IPS-20b (cell line): ENCODE measurements at regions not wholly inside any gene's neighbourhood (a gene's known extent, or its start where the extent isn't known, plus 50 kb on each side); places are given as distances from the start of the nearest gene placed in this dataset.

Source experiments
- H3K27ac ChIP-seq: one replicate; pipeline ENCODE4 v1.5.1; 2013; ENCODE audit warnings: low read length
- H3K27me3 ChIP-seq: 2 replicates; pipeline ENCODE4 v1.6.1; 2013; ENCODE audit warnings: mild to moderate bottlenecking, low read length, inconsistent platforms; ENCODE audit not compliant: insufficient read depth
- H3K36me3 ChIP-seq: 2 replicates; pipeline ENCODE4 v1.6.1; 2013; ENCODE audit warnings: low read depth, mild to moderate bottlenecking, inconsistent platforms, low read length, moderate library complexity; ENCODE audit not compliant: insufficient read depth
- H3K4me1 ChIP-seq: 2 replicates; pipeline ENCODE4 v1.6.1; 2013; ENCODE audit warnings: mild to moderate bottlenecking, control low read depth, inconsistent platforms, low read length, moderate library complexity; ENCODE audit not compliant: insufficient read depth
- H3K4me3 ChIP-seq: 2 replicates; pipeline ENCODE4 v1.5.1; 2013; ENCODE audit warnings: mild to moderate bottlenecking, low read length, inconsistent platforms
- H3K9ac ChIP-seq: 2 replicates; pipeline ENCODE4 v1.6.1; 2013; ENCODE audit warnings: low read depth, mild to moderate bottlenecking, inconsistent platforms, low read length, moderate library complexity
- H3K9me3 ChIP-seq: 2 replicates; pipeline ENCODE4 v1.6.1; 2013; ENCODE audit warnings: mild to moderate bottlenecking, low read depth, low read length, inconsistent platforms; ENCODE audit not compliant: insufficient read depth

- Histone ChIP-seq H3K4me1 (peaks cover 4% of the 10 kb centered on the region; the same call in 1 of the 2 replicates), H3K27ac (no peak overlapping the region), H3K9me3 (no peaks in the 10 kb centered on the region), H3K36me3 (no peaks in the 10 kb centered on the region), H3K9ac (no peak overlapping the region), H3K4me3 (no peak overlapping the region), H3K27me3 (no peaks in the 10 kb centered on the region)
Measured at GRCh38 chr3:107443461-107443860, 66.2 kb downstream of the CCDC54 start.

- no peak overlapping the region for H3K4me3 ChIP-seq
- no peak overlapping the region for H3K27ac ChIP-seq
- H3K9ac ChIP-seq: no peak overlapping the region
- no peaks in the 10 kb centered on the region for H3K4me1 ChIP-seq
- H3K9me3 ChIP-seq: no peaks in the 10 kb centered on the region
- H3K36me3 ChIP-seq: no peaks in the 10 kb centered on the region
- no peaks in the 10 kb centered on the region for H3K27me3 ChIP-seq
Measured at GRCh38 chr3:107446706-107447105, 69.5 kb downstream of the CCDC54 start.

- H3K4me1 ChIP-seq: no peaks in the 10 kb centered on the region
- H3K9me3 ChIP-seq: no peaks in the 10 kb centered on the region
- no peaks in the 10 kb centered on the region for H3K27me3 ChIP-seq
- no peak overlapping the region for H3K27ac ChIP-seq
- no peaks in the 10 kb centered on the region for H3K36me3 ChIP-seq
- H3K4me3 ChIP-seq: no peak overlapping the region
- H3K9ac ChIP-seq: no peak overlapping the region
Measured at GRCh38 chr3:107450254-107450893, 72.4 kb upstream of the BBX start.

GRCh38 chr3:107452436-107452835 lies 70.3 kb upstream of the BBX start:
- no peak overlapping the region for H3K27ac ChIP-seq
- H3K4me3 ChIP-seq: no peak overlapping the region
- no peaks in the 10 kb centered on the region for H3K36me3 ChIP-seq

GRCh38 chr3:107453504-107453903 lies 69.3 kb upstream of the BBX start:
- no peaks in the 10 kb centered on the region for H3K4me1 ChIP-seq
- H3K27me3 ChIP-seq: no peaks in the 10 kb centered on the region
- H3K27ac ChIP-seq: no peak overlapping the region
- H3K9ac ChIP-seq: no peak overlapping the region
- no peaks in the 10 kb centered on the region for H3K36me3 ChIP-seq
- no peak overlapping the region for H3K4me3 ChIP-seq
- H3K9me3 ChIP-seq: no peaks in the 10 kb centered on the region

More at GRCh38 chr3:107452436-107452835, 70.3 kb upstream of the BBX start:
- Histone ChIP-seq H3K4me1 (no peaks in the 10 kb centered on the region), H3K9me3 (no peaks in the 10 kb centered on the region), H3K9ac (no peak overlapping the region), H3K27me3 (no peaks in the 10 kb centered on the region)

GRCh38 chr3:107455621-107456020 lies 67.1 kb upstream of the BBX start:
- no peaks in the 10 kb centered on the region for H3K36me3 ChIP-seq
- no peaks in the 10 kb centered on the region for H3K27me3 ChIP-seq
- no peak overlapping the region for H3K4me3 ChIP-seq
- no peak overlapping the region for H3K9ac ChIP-seq
- H3K9me3 ChIP-seq: no peaks in the 10 kb centered on the region
- no peak overlapping the region for H3K27ac ChIP-seq
- no peaks in the 10 kb centered on the region for H3K4me1 ChIP-seq

GRCh38 chr3:107456501-107456900 lies 66.3 kb upstream of the BBX start:
- Histone ChIP-seq H3K9ac (no peak overlapping the region), H3K4me1 (peaks cover under 1% of the 10 kb centered on the region; the same call in 1 of the 2 replicates), H3K27ac (no peak overlapping the region), H3K9me3 (no peaks in the 10 kb centered on the region), H3K27me3 (no peaks in the 10 kb centered on the region), H3K36me3 (no peaks in the 10 kb centered on the region), H3K4me3 (no peak overlapping the region)

- H3K9me3 ChIP-seq: no peaks in the 10 kb centered on the region
- H3K27ac ChIP-seq: no peak overlapping the region
- no peaks in the 10 kb centered on the region for H3K27me3 ChIP-seq
- peaks cover 6% of the 10 kb centered on the region for H3K4me1 ChIP-seq
- no peak overlapping the region for H3K9ac ChIP-seq
- H3K36me3 ChIP-seq: no peaks in the 10 kb centered on the region
- no peak overlapping the region for H3K4me3 ChIP-seq
Measured at GRCh38 chr3:107458871-107459270, 63.9 kb upstream of the BBX start.

GRCh38 chr3:107461721-107462120 lies 61.0 kb upstream of the BBX start:
- no peaks in the 10 kb centered on the region for H3K36me3 ChIP-seq
- H3K27ac ChIP-seq: no peak overlapping the region
- H3K4me3 ChIP-seq: no peak overlapping the region
- no peaks in the 10 kb centered on the region for H3K9me3 ChIP-seq
- no peaks in the 10 kb centered on the region for H3K27me3 ChIP-seq
- H3K9ac ChIP-seq: no peak overlapping the region
- peaks cover 6% of the 10 kb centered on the region for H3K4me1 ChIP-seq

- Histone ChIP-seq H3K9ac (no peak overlapping the region), H3K27ac (no peak overlapping the region), H3K36me3 (no peaks in the 10 kb centered on the region), H3K9me3 (no peaks in the 10 kb centered on the region), H3K4me3 (no peak overlapping the region), H3K4me1 (peaks cover 6% of the 10 kb centered on the region), H3K27me3 (no peaks in the 10 kb centered on the region)
Measured at GRCh38 chr3:107464037-107464436, 58.7 kb upstream of the BBX start.

GRCh38 chr3:107465064-107465631 lies 57.6 kb upstream of the BBX start:
- Histone ChIP-seq H3K9me3 (no peaks in the 10 kb centered on the region), H3K4me1 (peaks cover 6% of the 10 kb centered on the region), H3K4me3 (no peak overlapping the region), H3K9ac (no peak overlapping the region), H3K36me3 (no peaks in the 10 kb centered on the region), H3K27ac (no peak overlapping the region), H3K27me3 (no peaks in the 10 kb centered on the region)

- no peaks in the 10 kb centered on the region for H3K9me3 ChIP-seq
- H3K27me3 ChIP-seq: no peaks in the 10 kb centered on the region
- no peak overlapping the region for H3K4me3 ChIP-seq
- no peak overlapping the region for H3K27ac ChIP-seq
- H3K4me1 ChIP-seq: no peaks in the 10 kb centered on the region
- H3K9ac ChIP-seq: no peak overlapping the region
- H3K36me3 ChIP-seq: no peaks in the 10 kb centered on the region
Measured at GRCh38 chr3:107468782-107469181, 54.0 kb upstream of the BBX start.
